Liver (tissue), 3 donors: ENCODE measurements at regions not wholly inside any gene's neighbourhood (a gene's known extent, or its start where the extent isn't known, plus 50 kb on each side); places are given as distances from the start of the nearest gene placed in this dataset.

Experiments used
- GABPA ChIP-seq, 2 donors: IDR thresholded peaks in 1 of 2; conservative IDR thresholded peaks in 1 of 2; 2 replicates each; pipeline ENCODE4 v1.6.1; 2016; ENCODE audit warnings: antibody characterized with exemption in 2 of 2, mild to moderate bottlenecking in 1 of 2, moderate library complexity in 1 of 2
- RXRA ChIP-seq, 2 donors: IDR thresholded peaks; 2 replicates each; pipeline ENCODE4 v1.6.1; 2017 to 2018; ENCODE audit warnings: antibody characterized with exemption in 2 of 2, mild to moderate bottlenecking in 1 of 2
- TF ChIP-seq, protein P1 (sequence below): IDR thresholded peaks from 2 replicates; pipeline ENCODE4 v1.6.1; 2016; ENCODE audit warnings: antibody characterized with exemption
- TF ChIP-seq, protein P2 (sequence below): fragments of 150-350 bp; IDR thresholded peaks from 2 replicates; pipeline ENCODE4 v1.5.1; 2017; ENCODE audit warnings: improper control_type of control experiment, low read depth, low read length; ENCODE audit not compliant: missing input control
- donor health status: healthy.
- donor health status: healthy.

DNA sequence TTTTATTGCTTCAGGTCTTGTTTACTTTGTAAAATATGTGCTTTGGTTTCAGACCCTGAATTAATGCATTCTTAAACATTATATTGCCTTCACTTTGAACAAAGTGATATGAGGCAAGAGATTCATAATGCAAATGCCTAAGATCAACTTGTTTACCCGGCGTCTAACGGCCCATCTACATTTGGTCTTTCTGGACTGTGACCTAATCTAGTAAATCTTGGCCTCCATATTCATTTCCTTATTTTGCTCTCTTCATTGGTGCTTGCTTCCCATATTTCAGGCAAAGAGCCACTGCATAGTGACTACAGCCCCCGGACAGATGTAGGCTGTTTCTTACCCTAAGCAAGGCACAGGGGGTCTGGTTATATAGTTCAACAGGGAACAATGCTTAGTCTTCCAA, 53.0 kb upstream of the SLC39A10 start:
- TF ChIP-seq, protein P1, sequence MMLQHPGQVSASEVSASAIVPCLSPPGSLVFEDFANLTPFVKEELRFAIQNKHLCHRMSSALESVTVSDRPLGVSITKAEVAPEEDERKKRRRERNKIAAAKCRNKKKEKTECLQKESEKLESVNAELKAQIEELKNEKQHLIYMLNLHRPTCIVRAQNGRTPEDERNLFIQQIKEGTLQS = no peak
- TF ChIP-seq, protein P2, sequence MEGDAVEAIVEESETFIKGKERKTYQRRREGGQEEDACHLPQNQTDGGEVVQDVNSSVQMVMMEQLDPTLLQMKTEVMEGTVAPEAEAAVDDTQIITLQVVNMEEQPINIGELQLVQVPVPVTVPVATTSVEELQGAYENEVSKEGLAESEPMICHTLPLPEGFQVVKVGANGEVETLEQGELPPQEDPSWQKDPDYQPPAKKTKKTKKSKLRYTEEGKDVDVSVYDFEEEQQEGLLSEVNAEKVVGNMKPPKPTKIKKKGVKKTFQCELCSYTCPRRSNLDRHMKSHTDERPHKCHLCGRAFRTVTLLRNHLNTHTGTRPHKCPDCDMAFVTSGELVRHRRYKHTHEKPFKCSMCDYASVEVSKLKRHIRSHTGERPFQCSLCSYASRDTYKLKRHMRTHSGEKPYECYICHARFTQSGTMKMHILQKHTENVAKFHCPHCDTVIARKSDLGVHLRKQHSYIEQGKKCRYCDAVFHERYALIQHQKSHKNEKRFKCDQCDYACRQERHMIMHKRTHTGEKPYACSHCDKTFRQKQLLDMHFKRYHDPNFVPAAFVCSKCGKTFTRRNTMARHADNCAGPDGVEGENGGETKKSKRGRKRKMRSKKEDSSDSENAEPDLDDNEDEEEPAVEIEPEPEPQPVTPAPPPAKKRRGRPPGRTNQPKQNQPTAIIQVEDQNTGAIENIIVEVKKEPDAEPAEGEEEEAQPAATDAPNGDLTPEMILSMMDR = no peak
- TF ChIP-seq RXRA (IDR thresholded peaks at IDR 0.05) (no peak), GABPA (IDR thresholded peaks at IDR 0.05 in 1 of 2, conservative IDR thresholded peaks at IDR 0.05 in 1 of 2) (no peak)
